ENCODE measurements at regions not wholly inside any gene's neighbourhood (a gene's known extent, or its start where the extent isn't known, plus 50 kb on each side); places are given as distances from the start of the nearest gene placed in this dataset.

DNA sequence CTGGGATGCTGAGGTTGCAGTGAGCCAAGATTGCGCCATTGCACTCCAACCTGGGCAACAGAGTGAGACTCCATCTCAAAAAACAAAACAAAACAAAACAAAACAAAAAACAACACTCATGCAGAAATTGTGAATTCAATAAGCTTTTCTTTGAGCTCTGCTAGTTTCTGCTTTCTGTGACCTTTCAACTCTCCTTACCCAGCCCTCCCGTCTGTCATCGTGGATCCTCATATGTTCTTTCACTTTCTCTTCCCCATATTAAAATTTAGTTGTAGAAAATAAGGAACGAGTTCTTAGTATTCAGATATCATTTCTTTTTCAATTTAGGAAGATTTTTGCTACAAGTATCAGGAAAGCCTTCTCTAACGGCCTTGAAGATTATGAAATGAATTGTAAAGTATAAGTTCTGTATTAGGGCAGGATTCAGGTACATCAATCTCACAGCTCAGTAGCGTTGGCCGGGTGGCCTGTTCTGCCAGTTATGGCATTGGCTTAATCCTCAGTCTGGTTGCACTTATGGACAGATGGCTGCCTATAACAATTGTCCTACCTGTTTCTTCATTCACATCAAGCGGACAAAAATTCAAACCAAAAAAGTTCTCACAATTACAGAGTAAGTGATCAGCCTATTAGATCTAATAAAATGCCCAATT lies 1167.0 kb downstream of the SORCS3 start:
- no peak for DNase-seq (ENCODE audit: low read depth in 4 of 4, low spot score in 1 of 4)

DNA sequence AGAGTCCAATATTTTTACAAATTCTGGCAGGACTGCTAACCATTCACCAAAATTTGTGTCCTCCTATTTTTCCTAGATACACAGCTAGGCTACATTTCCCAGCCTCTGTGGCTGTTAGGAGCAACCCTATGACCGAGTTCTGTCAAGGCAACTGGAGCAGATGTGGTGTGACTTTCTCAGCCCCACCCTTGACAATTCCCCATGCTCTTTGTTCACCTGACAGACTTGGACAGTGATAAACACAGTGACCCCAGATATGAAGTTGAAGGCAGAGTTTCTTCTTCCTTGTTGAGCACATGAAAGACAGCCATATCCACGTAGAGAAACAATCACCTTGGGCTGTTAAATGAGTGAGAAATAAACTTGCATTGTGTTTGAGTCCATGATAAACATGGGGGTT lies 1162.1 kb downstream of the SORCS3 start:
- DNase-seq (ENCODE audit: low read depth in 4 of 4, low spot score in 1 of 4), result no peak

GRCh38 chr10:105800641-105801040 lies 1159.6 kb downstream of the SORCS3 start:
- DNase-seq (ENCODE audit: low read depth in 4 of 4, low spot score in 1 of 4), result no peak

- DNase-seq (ENCODE audit: low read depth in 4 of 4, low spot score in 1 of 4), result no peak
Measured at GRCh38 chr10:105798328-105798889, 1157.3 kb downstream of the SORCS3 start.

- DNase-seq (ENCODE audit: low read depth in 4 of 4, low spot score in 1 of 4), result no peak
Measured at GRCh38 chr10:105797234-105797890, 1156.3 kb downstream of the SORCS3 start.

DNA sequence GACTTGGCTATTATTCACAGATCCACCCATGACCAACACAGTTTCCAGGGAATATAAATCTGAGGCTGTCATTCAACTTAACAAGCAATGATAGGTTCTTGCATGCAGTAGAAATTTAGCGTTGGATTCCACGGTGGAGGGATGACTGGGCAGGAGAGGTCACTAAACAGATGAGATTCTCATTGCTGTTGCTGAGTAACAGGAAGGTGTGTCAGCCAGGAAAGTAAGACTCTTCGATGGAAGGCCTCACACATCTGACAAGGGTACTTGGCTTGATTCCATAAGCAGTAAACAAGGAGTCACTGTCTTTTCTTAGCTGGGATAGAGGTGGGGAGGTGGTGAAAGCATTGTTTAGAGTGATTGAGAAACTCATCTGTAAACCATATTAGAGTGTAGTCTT lies 1152.0 kb downstream of the SORCS3 start:
- no peak for DNase-seq (ENCODE audit: low read depth in 4 of 4, low spot score in 1 of 4)

DNA sequence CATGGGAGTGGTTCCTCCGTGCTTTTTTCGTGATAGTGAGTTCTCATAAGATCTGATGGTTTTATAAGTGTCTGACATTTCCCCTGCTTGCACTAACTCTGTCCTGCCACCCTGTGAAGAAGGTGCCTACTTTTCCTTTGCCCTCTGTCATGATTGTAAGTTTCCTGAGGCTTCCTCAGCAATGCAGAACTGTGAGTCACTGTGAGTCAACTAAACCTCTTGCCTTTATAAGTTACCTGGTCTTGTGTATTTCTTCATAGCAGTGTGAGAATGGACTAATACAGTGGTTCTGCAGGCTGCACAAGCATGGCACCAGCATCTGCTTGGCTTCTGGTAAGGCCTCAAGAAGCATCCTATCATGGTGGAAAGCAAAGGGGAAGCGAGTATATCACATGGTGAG lies 1144.6 kb downstream of the SORCS3 start:
- DNase-seq (ENCODE audit: low read depth in 4 of 4, low spot score in 1 of 4), result no peak

DNA sequence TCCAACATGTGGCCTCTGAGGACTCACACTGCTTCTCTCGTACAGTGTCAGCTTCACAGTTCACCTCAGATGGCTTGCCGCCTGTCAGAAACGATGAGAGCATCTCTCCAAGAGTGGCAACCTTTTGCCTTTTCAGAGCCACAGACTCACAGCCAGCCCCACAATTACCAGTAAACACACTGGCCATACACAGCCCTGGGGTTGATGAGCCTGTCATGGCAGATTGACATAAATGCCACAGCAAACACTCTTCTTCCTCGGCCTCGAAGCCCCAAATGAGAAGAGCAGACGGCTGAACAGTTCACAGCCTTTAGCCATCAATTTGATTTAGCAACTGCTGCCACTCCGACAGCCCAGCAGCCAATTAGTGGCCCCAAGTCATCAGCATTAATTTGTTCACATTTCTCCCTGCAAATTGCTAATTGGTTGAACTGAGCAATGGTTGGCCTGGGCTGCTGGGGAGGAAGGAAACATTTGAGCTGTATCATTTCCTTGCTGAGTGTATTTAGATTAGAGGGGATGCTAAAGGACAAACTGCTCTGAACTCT lies 1142.9 kb downstream of the SORCS3 start:
- DNase-seq (ENCODE audit: low read depth in 4 of 4, low spot score in 1 of 4), result no peak

DNA sequence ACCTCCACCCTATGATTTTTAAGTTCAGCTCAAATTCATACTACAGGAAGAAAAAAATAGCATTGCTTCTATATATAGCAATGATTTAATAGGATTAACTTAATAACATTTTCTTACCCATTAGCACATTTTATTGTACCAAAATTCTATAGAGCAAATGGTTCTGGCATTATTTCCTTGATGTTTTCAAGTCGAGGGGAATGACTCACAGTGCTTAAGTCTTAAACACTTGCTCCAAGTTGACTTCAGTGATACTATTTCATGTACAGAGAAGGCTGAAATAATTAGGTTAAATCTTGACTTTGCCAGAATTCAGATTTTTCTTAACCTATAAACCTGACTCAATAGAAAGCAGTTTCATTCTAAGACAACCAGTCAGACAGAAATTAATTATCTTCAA lies 1133.8 kb downstream of the SORCS3 start:
- DNase-seq (ENCODE audit: low read depth in 4 of 4, low spot score in 1 of 4), result no peak

- no peak for DNase-seq (ENCODE audit: low read depth in 4 of 4, low spot score in 1 of 4)
Measured at GRCh38 chr10:105774351-105774750, 1133.3 kb downstream of the SORCS3 start.

- no peak for DNase-seq (ENCODE audit: low read depth in 4 of 4, low spot score in 1 of 4)
Measured at GRCh38 chr10:105770524-105771212, 1129.6 kb downstream of the SORCS3 start.

DNA sequence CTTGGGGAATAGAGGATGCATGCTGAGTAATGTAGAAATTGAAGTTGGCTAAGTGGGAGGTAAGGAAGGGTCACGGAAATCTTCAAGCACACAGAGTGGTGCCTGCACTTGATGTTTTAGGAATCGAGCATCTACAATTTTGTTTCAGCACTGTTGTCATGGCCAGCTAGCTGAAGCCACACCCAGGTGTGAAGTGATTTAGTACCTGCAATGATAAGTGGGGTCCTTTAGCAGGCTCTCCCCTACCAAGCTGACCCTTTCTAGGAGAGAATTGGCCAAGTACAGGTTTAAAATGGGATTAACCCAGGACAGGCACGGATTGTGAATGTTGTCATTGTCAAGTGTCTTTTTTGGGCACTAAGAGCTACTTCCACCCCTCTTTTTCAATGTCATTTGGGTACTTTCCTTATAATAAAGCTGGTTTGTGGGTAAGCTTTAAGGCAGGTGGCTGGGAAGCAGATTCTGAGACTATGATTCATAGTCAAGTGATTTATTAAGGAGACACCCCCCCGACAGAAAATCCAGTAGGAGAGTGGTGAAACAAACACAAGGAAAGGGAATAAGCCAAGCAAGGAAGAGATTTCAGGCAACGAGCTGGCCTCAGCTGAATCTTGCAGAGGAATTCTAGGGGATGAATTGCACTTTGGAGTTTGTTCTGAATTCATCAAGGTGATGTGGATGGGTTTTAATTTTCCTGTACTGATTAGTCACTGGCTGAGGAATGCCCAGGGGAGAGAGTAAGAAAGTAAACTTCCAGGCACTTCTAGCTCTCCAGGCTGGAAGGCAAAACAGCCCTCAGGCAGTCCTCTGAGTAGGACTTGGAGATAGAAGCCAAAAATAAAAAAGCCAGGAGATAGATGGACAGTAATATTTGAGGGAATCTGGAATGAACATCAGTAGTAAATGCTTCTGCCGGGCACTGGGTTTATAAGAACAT lies 1128.4 kb downstream of the SORCS3 start:
- no peak for DNase-seq (ENCODE audit: low read depth in 4 of 4, low spot score in 1 of 4)

- no peak for DNase-seq (ENCODE audit: low read depth in 4 of 4, low spot score in 1 of 4)
Measured at GRCh38 chr10:105763611-105764010, 1122.5 kb downstream of the SORCS3 start.

DNA sequence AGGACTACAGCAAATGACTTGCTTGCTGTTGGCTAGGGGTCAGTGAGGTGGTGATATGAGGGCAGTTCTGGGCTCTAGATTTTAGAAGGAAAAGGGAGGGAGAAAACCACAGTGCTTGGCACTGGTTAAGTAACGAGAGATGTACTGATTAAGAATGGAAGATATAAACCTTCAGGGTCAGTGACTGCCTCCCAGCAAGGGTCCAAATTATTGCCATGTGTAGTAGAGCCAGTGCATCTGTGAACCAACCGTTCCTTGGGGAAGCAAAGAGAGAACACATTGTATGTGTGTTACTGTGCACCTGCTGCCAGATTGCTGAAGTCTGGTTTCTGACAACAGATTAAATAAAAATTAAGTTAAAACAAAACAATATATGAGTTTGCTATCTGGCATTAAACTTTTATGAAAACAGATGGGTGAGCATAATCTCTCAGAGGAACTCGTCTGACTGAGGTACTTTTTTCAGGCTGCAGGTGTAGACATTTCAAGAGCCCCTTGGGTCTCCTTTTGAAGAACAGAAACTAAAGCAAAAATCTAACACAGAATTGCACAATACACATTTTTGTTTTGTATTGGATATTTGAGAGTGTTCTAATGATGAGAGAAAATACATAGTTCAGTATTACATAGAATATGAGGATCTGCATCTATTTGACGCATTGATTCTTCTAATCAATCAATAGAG lies 1120.6 kb downstream of the SORCS3 start:
- no peak for DNase-seq (ENCODE audit: low read depth in 4 of 4, low spot score in 1 of 4)

GRCh38 chr10:105759669-105760068 lies 1118.6 kb downstream of the SORCS3 start:
- DNase-seq (ENCODE audit: low read depth in 4 of 4, low spot score in 1 of 4), result no peak

DNA sequence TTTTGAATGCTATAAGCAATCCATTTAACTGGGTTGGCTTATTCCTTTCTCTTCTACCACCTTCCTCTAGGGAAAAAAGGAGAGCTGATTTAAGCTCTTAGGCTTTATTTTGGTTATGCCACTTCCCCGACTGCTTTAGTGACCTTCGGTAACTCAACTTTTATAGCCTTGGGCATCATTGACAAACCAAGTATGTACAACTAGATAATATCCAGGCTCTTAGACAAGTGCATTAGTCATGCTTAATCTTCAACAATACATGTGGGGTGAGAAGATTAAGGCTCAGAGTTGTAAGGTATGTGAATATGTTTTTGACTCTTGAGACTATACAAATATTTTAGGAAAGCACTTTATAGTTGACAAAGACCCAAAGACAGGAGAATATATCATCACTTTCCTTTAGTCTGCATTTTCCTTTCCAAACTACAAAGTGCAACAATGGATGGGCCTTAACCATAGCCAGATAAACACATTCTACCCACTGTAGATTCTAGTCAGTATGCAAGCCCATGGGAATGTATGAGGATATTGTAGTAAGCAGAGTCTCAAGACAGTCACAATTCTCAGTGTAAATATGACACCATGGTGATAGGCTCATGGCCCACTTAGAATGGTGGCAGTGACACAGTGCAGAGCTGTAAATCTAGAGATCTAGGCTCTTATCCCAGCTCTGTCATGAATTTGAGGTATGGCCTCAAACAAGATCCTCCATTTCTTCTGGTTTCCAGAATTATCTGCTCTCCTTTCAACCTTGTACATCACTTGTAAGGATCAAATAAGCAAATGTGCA lies 1117.3 kb downstream of the SORCS3 start:
- no peak for DNase-seq (ENCODE audit: low read depth in 4 of 4, low spot score in 1 of 4)

DNA sequence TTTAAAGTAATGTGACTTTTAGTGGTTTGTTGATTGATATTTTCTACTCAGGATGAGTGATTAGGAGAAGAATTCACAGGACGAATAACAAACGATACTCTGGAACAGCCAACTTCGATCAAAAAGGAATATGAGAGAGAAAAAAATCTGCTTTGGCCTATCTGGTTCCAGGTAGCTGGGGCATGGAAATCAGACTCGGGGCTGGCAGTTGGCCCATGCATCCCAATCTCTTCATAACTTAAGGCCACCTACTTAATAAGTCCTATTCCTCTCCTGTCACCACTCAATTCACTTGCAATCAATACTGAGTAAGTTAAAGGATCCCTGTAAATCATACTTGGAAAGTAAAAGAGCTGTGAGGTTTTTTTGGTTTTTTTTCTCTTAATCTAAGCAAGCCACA lies 1116.2 kb downstream of the SORCS3 start:
- no peak for DNase-seq (ENCODE audit: low read depth in 4 of 4, low spot score in 1 of 4)

- no peak for DNase-seq (ENCODE audit: low read depth in 4 of 4, low spot score in 1 of 4)
Measured at GRCh38 chr10:105756386-105756785, 1115.3 kb downstream of the SORCS3 start.

DNA sequence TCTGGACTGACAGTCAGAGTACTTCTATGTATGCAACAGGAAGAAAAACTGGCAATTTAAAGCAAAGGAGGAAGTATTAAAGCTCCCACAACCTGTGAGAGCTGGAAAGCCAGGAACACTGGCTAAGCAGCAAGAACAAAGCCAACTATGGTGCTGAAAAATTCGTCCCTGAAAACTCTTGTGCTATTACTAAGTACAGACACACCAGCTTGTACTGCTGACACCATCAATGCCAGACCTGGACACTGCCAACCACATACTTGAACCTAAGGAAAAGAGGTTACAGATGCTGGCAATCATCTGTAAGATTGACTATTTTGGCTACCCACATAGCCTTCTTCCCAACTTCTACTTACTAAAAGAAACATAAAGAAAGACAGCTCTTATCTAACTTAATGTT lies 1110.6 kb downstream of the SORCS3 start:
- no peak for DNase-seq (ENCODE audit: low read depth in 4 of 4, low spot score in 1 of 4)
